ENCODE measurements at regions not wholly inside any gene's neighbourhood (a gene's known extent, or its start where the extent isn't known, plus 50 kb on each side); places are given as distances from the start of the nearest gene placed in this dataset.

DNA sequence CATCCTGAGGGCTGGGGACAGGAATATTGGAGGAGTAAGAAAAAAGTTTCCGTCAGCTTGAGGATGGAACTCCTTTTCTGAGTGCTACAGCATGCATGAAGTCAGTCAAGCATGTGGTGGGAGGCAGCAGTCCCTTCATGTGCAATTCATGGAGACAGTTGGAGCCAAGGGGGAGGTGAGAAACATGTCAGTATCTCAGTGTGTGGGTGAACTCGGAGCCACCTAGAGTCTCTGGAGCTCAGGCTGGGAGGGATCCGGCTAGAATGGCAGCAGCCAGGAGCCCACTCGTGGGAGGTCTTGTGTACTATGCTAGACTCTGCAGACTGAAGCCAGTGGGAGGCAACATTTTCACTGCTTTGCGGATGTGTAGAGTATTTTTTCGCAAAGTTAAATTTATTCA, 60.3 kb downstream of the AVPR1A start:
- H3K4me3 Mint-ChIP-seq, result no peak overlapping the region
- no peaks in the 10 kb centered on the region for H3K36me3 Mint-ChIP-seq (ENCODE audit: low read depth)
- H3K27ac Mint-ChIP-seq (ENCODE audit: unreplicated experiment), result peak overlapping the region; percentile 2
- H3K27me3 Mint-ChIP-seq (ENCODE audit: low read depth), result peaks cover 4% of the 10 kb centered on the region
- TF ChIP-seq, protein P1, sequence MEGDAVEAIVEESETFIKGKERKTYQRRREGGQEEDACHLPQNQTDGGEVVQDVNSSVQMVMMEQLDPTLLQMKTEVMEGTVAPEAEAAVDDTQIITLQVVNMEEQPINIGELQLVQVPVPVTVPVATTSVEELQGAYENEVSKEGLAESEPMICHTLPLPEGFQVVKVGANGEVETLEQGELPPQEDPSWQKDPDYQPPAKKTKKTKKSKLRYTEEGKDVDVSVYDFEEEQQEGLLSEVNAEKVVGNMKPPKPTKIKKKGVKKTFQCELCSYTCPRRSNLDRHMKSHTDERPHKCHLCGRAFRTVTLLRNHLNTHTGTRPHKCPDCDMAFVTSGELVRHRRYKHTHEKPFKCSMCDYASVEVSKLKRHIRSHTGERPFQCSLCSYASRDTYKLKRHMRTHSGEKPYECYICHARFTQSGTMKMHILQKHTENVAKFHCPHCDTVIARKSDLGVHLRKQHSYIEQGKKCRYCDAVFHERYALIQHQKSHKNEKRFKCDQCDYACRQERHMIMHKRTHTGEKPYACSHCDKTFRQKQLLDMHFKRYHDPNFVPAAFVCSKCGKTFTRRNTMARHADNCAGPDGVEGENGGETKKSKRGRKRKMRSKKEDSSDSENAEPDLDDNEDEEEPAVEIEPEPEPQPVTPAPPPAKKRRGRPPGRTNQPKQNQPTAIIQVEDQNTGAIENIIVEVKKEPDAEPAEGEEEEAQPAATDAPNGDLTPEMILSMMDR (conservative IDR thresholded peaks at IDR 0.05), result no peak
- H3K4me1 Mint-ChIP-seq, result no peaks in the 10 kb centered on the region
- H3K9me3 Mint-ChIP-seq, result no peaks in the 10 kb centered on the region
- no peak for DNase-seq (ENCODE audit: low read depth, low spot score)

DNA sequence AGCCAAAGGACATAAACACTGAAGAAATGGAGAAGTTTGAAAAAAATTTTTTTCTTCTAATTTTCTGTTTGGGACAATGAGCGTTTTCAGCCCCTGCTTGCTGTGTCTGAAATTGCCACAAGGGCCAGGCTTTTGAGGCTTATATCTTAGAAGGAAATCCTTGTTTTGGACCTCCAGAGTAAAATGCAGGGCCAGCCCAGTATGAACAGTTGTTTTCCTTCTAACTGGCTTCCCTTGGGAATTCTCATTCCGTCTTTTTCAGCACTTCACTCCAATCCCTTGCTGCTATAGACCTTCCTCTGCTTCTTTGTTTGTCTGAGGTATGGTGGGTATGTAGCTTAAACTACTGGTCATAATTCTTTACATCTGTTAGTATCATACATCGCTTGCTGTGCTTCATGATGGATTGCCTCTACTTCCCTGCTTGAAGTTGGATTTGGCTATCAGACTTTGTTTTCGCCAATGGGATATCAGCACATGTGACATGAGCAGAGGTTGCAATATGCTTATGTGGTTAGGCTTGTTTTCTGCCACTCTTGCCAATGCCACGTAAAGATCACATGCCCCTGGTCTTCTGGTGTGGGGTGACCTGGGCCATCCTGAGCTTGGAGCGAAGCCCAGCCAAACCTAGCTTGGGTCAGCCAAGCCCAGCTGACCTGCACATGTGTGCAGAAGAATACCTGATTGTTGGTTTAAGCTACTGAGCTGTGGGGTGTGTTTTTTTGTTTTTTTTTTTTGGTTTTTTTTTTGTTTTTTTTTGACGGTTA, 64.7 kb downstream of the AVPR1A start:
- Mint-ChIP-seq H3K27me3 (ENCODE audit: low read depth) (peaks cover 2% of the 10 kb centered on the region), H3K4me3 (no peak overlapping the region), H3K9me3 (peaks cover 3% of the 10 kb centered on the region), H3K4me1 (peaks cover 10% of the 10 kb centered on the region), H3K36me3 (ENCODE audit: low read depth) (no peaks in the 10 kb centered on the region), H3K27ac (ENCODE audit: unreplicated experiment) (no peak overlapping the region)
- TF ChIP-seq, protein P1 (conservative IDR thresholded peaks at IDR 0.05), result no peak
- no peak for DNase-seq (ENCODE audit: low read depth, low spot score)

DNA sequence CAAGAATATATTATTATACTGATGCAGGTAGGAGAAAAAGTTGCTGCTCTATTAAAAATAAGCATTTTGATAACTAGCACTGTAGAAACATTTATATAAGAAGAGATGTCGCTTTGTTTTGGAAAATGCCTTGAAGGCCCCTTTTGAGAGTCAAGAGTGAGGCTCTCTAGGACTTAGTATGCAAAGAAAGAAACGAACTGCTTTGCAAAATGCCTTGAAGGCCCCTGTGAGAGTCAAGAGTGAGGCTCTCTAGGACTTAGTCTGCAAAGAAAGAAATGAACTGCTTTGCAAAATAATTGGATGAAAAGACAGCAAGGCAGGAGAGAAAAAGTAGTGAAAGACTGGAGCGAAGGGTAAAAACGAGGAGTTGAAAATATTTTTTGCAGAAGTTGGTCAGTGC, 65.9 kb downstream of the AVPR1A start:
- H3K36me3 Mint-ChIP-seq (ENCODE audit: low read depth), result no peaks in the 10 kb centered on the region
- H3K9me3 Mint-ChIP-seq, result peaks cover 3% of the 10 kb centered on the region
- TF ChIP-seq, protein P1 (conservative IDR thresholded peaks at IDR 0.05), result no peak
- H3K4me3 Mint-ChIP-seq, result no peak overlapping the region
- no peak for DNase-seq (ENCODE audit: low read depth, low spot score)
- no peaks in the 10 kb centered on the region for H3K27me3 Mint-ChIP-seq (ENCODE audit: low read depth)
- no peak overlapping the region for H3K27ac Mint-ChIP-seq (ENCODE audit: unreplicated experiment)
- H3K4me1 Mint-ChIP-seq, result peaks cover 13% of the 10 kb centered on the region

DNA sequence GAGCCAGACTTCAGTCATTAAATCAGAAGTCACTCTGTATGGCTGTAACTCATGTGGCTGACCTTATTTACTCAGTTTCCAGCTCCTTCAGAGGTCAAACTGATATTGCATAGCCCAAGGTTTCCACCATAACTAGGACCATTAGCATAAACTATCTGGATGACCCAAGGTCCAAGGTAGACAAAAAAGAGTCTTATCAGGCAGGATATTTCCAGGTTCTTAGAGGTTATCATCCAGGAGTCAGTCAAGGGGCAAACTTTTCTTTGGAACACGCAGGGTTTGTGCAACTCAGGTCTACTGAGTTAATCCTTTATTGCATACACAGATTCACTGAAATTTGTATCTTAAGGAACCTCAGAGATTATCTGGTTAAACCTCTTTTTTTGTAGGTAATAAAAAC, 66.5 kb downstream of the AVPR1A start:
- Mint-ChIP-seq H3K4me1 (peaks cover 19% of the 10 kb centered on the region), H3K27me3 (ENCODE audit: low read depth) (no peaks in the 10 kb centered on the region), H3K4me3 (no peak overlapping the region), H3K27ac (ENCODE audit: unreplicated experiment) (no peak overlapping the region), H3K36me3 (ENCODE audit: low read depth) (no peaks in the 10 kb centered on the region), H3K9me3 (peaks cover 3% of the 10 kb centered on the region)
- TF ChIP-seq, protein P1 (conservative IDR thresholded peaks at IDR 0.05), result no peak
- DNase-seq (ENCODE audit: low read depth, low spot score), result no peak

DNA sequence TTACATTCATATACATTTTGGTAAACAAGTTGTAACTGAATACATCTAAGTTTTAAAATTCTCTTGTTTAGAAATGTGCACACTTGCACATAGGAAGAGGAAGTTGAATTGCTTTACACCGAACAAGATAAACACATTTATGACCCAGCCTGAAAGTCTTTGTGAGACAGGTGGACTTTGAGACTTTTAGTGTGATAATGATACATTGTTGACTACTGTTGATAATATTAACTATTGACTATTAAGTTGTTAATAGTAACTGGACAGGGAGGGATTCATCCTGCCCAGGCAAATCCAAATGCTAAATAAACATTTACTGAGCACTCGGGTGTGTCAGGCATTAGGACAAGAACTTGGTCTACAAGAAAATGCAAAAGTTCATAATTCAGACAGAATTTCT, 68.0 kb downstream of the AVPR1A start:
- H3K27ac Mint-ChIP-seq (ENCODE audit: unreplicated experiment), result no peak overlapping the region
- peaks cover 3% of the 10 kb centered on the region for H3K9me3 Mint-ChIP-seq
- TF ChIP-seq, protein P1 (conservative IDR thresholded peaks at IDR 0.05), result no peak
- no peaks in the 10 kb centered on the region for H3K36me3 Mint-ChIP-seq (ENCODE audit: low read depth)
- no peak overlapping the region for H3K4me3 Mint-ChIP-seq
- no peak for DNase-seq (ENCODE audit: low read depth, low spot score)
- H3K4me1 Mint-ChIP-seq, result peaks cover 28% of the 10 kb centered on the region
- no peaks in the 10 kb centered on the region for H3K27me3 Mint-ChIP-seq (ENCODE audit: low read depth)

All from neural crest cell (in vitro differentiated cells).